HEK293 (cell line): ENCODE measurements at regions not wholly inside any gene's neighbourhood (a gene's known extent, or its start where the extent isn't known, plus 50 kb on each side); places are given as distances from the start of the nearest gene placed in this dataset.

Experiments used
- CTCF ChIA-PET: fragments of 350-600 bp; formaldehyde crosslinking; extraction: SDS; loops from one replicate; lab custom pipeline; 2021; ENCODE audit warnings: antibody characterized with exemption; lab: Yijun Ruan, JAX
- POLR2A ChIA-PET: fragments of 300-600 bp; formaldehyde crosslinking; extraction: SDS; loops from one replicate; lab custom pipeline; 2020; ENCODE audit warnings: antibody characterized with exemption, inconsistent platforms; lab: Yijun Ruan, JAX
- H3K27ac ChIP-seq: fragments of 200-500 bp; sonication (Bioruptor generic); 2 replicates; pipeline ENCODE4 v1.5.1; 2014; ENCODE audit warnings: low read depth, low read length, control low read depth, inconsistent platforms; ENCODE audit errors: extremely low read depth
- H3K36me3 ChIP-seq, 2 experiments: fragments of 200-500 bp in 1 of 2; sonication (Bioruptor generic) in 1 of 2; 1 replicate in 1 of 2; 2 replicates in 1 of 2; pipeline ENCODE4 v1.5.1; 2014 to 2017; ENCODE audit warnings: inconsistent platforms in 2 of 2, low read length in 2 of 2; ENCODE audit not compliant: control insufficient read depth in 2 of 2, insufficient read depth in 1 of 2
- H3K4me1 ChIP-seq: fragments of 200-500 bp; sonication (Bioruptor generic); 2 replicates; pipeline ENCODE4 v1.5.1; 2014; ENCODE audit warnings: mild to moderate bottlenecking, low read length, inconsistent platforms; ENCODE audit not compliant: control insufficient read depth, insufficient read depth
- H3K4me3 ChIP-seq: 2 replicates; pipeline ENCODE4 v1.5.1; 2011; ENCODE audit warnings: low read depth, mild to moderate bottlenecking, control low read depth, low read length, moderate library complexity
- H3K9me3 ChIP-seq: fragments of 200-500 bp; sonication (Bioruptor generic); 2 replicates; pipeline ENCODE4 v1.5.1; 2014; ENCODE audit warnings: low read depth, low read length, inconsistent platforms; ENCODE audit not compliant: control insufficient read depth, insufficient read depth
- KLF9 ChIP-seq: fragments of 450-650 bp; formaldehyde crosslinking; IDR thresholded peaks from 2 replicates; pipeline ENCODE4 v1.5.1; 2016; ENCODE audit warnings: missing biosample characterization, missing genetic modification characterization, low read depth
- SP2 ChIP-seq: fragments of 450-650 bp; formaldehyde crosslinking; IDR thresholded peaks from 2 replicates; pipeline ENCODE4 v1.5.1; 2016; ENCODE audit warnings: missing biosample characterization, missing genetic modification characterization
- SP3 ChIP-seq: fragments of 450-650 bp; formaldehyde crosslinking; IDR thresholded peaks from 2 replicates; pipeline ENCODE4 v1.5.1; 2016; ENCODE audit warnings: missing biosample characterization, missing genetic modification characterization
- SP7 ChIP-seq: fragments of 450-650 bp; formaldehyde crosslinking; IDR thresholded peaks from 2 replicates; pipeline ENCODE4 v1.5.1; 2016; ENCODE audit warnings: missing biosample characterization, missing genetic modification characterization
- WT1 ChIP-seq: fragments of 450-650 bp; formaldehyde crosslinking; IDR thresholded peaks from 2 replicates; pipeline ENCODE4 v1.5.1; 2016; ENCODE audit warnings: missing biosample characterization, missing genetic modification characterization
- ZBTB21 ChIP-seq: fragments of 450-650 bp; formaldehyde crosslinking; IDR thresholded peaks from 2 replicates; pipeline ENCODE4 v1.5.1; 2017; ENCODE audit warnings: missing biosample characterization, missing genetic modification characterization
- ZFHX2 ChIP-seq: fragments of 450-650 bp; formaldehyde crosslinking; conservative IDR thresholded peaks from 2 replicates; pipeline ENCODE4 v1.5.1; 2016; ENCODE audit warnings: missing biosample characterization, missing genetic modification characterization
- ZFP69B ChIP-seq: fragments of 450-650 bp; formaldehyde crosslinking; IDR thresholded peaks from 2 replicates; pipeline ENCODE4 v1.5.1; 2016; ENCODE audit warnings: missing biosample characterization, missing genetic modification characterization
- ZNF138 ChIP-seq: fragments of 450-650 bp; formaldehyde crosslinking; IDR thresholded peaks from 2 replicates; pipeline ENCODE4 v1.5.1; 2016; ENCODE audit warnings: missing biosample characterization, missing genetic modification characterization, borderline replicate concordance
- ZNF155 ChIP-seq: fragments of 450-650 bp; formaldehyde crosslinking; IDR thresholded peaks from 2 replicates; pipeline ENCODE4 v1.5.1; 2016; ENCODE audit warnings: missing biosample characterization, missing genetic modification characterization
- ZNF157 ChIP-seq: fragments of 450-650 bp; formaldehyde crosslinking; IDR thresholded peaks from 2 replicates; pipeline ENCODE4 v1.5.1; 2016; ENCODE audit warnings: missing biosample characterization, missing genetic modification characterization
- ZNF221 ChIP-seq: fragments of 450-650 bp; formaldehyde crosslinking; IDR thresholded peaks from 2 replicates; pipeline ENCODE4 v1.5.1; 2017; ENCODE audit warnings: missing biosample characterization, missing genetic modification characterization, borderline replicate concordance
- ZNF280D ChIP-seq: fragments of 450-650 bp; formaldehyde crosslinking; IDR thresholded peaks from 2 replicates; pipeline ENCODE4 v1.5.1; 2016; ENCODE audit warnings: missing biosample characterization, missing genetic modification characterization
- ZNF571 ChIP-seq: fragments of 450-650 bp; formaldehyde crosslinking; IDR thresholded peaks from 2 replicates; pipeline ENCODE4 v1.5.0; 2017; ENCODE audit warnings: missing biosample characterization, missing genetic modification characterization
- ZNF747 ChIP-seq: fragments of 450-650 bp; formaldehyde crosslinking; IDR thresholded peaks from 2 replicates; pipeline ENCODE4 v1.5.1; 2016; ENCODE audit warnings: missing biosample characterization, missing genetic modification characterization
- ZNF791 ChIP-seq: fragments of 450-650 bp; formaldehyde crosslinking; IDR thresholded peaks from 2 replicates; pipeline ENCODE4 v1.5.1; 2016; ENCODE audit warnings: missing biosample characterization, missing genetic modification characterization
- ZSCAN16 ChIP-seq: fragments of 450-650 bp; formaldehyde crosslinking; IDR thresholded peaks from 2 replicates; pipeline ENCODE4 v1.5.1; 2016; ENCODE audit warnings: missing biosample characterization, missing genetic modification characterization
- ZSCAN30 ChIP-seq: fragments of 450-650 bp; IDR thresholded peaks from 2 replicates; pipeline ENCODE4 v1.5.1; 2018; ENCODE audit warnings: missing biosample characterization, mild to moderate bottlenecking, missing genetic modification characterization, moderate library complexity
- TF ChIP-seq, protein P1 (sequence below): fragments of 450-650 bp; formaldehyde crosslinking; IDR thresholded peaks from 2 replicates; pipeline ENCODE4 v1.5.1; 2016; ENCODE audit warnings: missing biosample characterization, missing genetic modification characterization
- TF ChIP-seq, protein P2 (sequence below): fragments of 450-650 bp; formaldehyde crosslinking; IDR thresholded peaks from 2 replicates; pipeline ENCODE4 v1.5.1; 2016; ENCODE audit warnings: missing biosample characterization, missing genetic modification characterization

- H3K9me3 ChIP-seq, result no peaks in the 10 kb centered on the region
- POLR2A ChIA-PET, result no interaction called here
- no peaks in the 10 kb centered on the region for H3K36me3 ChIP-seq
- CTCF ChIA-PET, result interaction anchor here (0.7 to 1.3 kb wide), 3 partner anchors 8 to 132 kb away, joined by 3 to 5 read pairs (median 4); no protein-coding TSS in a partner anchor
- no peaks in the 10 kb centered on the region for H3K4me1 ChIP-seq
- no peak overlapping the region for H3K4me3 ChIP-seq
- H3K27ac ChIP-seq, result no peak overlapping the region
- TF ChIP-seq ZNF791 (tag by site-specific recombination) (no peak), WT1 (no peak), ZSCAN30 (tag by site-specific recombination) (no peak), ZFHX2 (tag by site-specific recombination) (no peak), ZNF155 (tag by site-specific recombination) (no peak), KLF9 (tag by site-specific recombination) (no peak), ZNF280D (no peak)
- TF ChIP-seq, protein P1, sequence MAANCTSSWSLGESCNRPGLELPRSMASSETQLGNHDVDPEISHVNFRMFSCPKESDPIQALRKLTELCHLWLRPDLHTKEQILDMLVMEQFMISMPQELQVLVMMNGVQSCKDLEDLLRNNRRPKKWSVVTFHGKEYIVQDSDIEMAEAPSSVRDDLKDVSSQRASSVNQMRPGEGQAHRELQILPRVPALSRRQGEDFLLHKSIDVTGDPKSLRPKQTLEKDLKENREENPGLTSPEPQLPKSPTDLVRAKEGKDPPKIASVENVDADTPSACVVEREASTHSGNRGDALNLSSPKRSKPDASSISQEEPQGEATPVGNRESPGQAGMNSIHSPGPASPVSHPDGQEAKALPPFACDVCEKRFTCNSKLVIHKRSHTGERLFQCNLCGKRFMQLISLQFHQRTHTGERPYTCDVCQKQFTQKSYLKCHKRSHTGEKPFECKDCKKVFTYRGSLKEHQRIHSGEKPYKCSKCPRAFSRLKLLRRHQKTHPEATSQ (tag by site-specific recombination), result no peak
- TF ChIP-seq, all 188 proteins: peak for 0
Measured at GRCh38 chr2:104975851-104976250, 62.0 kb upstream of the MRPS9 start.

DNA sequence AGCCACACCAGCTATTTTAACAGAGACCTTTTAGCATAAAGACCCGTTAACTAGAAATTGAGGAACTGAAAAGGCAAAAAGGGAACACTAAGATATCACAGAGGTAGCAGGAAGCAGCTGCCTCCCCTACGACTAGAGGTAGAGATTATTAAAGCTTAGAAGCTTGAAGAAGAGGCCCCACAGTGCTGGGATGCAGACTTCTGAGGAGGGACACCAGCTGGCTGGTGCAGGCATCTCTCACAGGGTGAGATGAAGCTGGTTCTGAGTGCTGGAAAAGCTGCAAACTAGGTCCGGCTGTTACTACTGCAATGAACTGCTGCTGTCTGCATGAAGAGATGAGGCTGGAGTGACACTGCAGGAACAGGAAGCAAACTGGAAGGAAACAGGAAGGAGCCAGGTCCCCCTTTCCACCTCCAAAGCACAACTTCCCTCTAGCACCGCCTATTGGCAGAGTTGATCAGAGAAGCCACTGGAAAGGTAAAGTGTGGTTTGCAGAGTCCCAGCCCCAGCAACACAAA, 61.2 kb upstream of the MRPS9 start:
- no peaks in the 10 kb centered on the region for H3K4me1 ChIP-seq
- no peak overlapping the region for H3K4me3 ChIP-seq
- ChIA-PET POLR2A (no interaction called here), CTCF (interaction anchor here (1.3 kb wide), 1 partner anchor 9 kb away, joined by 4 read pairs; no protein-coding TSS in a partner anchor)
- H3K36me3 ChIP-seq, result no peaks in the 10 kb centered on the region
- no peak overlapping the region for H3K27ac ChIP-seq
- TF ChIP-seq ZNF221, result no peak
- no peak for TF ChIP-seq ZNF138
- no peak for TF ChIP-seq ZNF747 (tag by site-specific recombination)
- TF ChIP-seq ZSCAN16 (tag by site-specific recombination), result no peak
- TF ChIP-seq WT1, result no peak
- no peak for TF ChIP-seq ZBTB21 (tag by site-specific recombination)
- no peak for TF ChIP-seq ZNF157 (tag by site-specific recombination)
- no peak for TF ChIP-seq SP3 (tag by site-specific recombination)
- TF ChIP-seq SP2, result no peak
- no peak for TF ChIP-seq ZNF571 (tag by site-specific recombination)
- TF ChIP-seq, protein P2, sequence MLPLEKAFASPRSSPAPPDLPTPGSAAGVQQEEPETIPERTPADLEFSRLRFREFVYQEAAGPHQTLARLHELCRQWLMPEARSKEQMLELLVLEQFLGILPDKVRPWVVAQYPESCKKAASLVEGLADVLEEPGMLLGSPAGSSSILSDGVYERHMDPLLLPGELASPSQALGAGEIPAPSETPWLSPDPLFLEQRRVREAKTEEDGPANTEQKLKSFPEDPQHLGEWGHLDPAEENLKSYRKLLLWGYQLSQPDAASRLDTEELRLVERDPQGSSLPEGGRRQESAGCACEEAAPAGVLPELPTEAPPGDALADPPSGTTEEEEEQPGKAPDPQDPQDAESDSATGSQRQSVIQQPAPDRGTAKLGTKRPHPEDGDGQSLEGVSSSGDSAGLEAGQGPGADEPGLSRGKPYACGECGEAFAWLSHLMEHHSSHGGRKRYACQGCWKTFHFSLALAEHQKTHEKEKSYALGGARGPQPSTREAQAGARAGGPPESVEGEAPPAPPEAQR (tag by site-specific recombination), result no peak
- TF ChIP-seq SP7 (tag by site-specific recombination), result no peak
- no peak for TF ChIP-seq ZFP69B
- no peaks in the 10 kb centered on the region for H3K9me3 ChIP-seq
